ENCODE measurements at regions not wholly inside any gene's neighbourhood (a gene's known extent, or its start where the extent isn't known, plus 50 kb on each side); places are given as distances from the start of the nearest gene placed in this dataset.

- Histone ChIP-seq H3K4me1 (no peaks in the 10 kb centered on the region), H3K27ac (no peak overlapping the region), H3K9me3 (peaks cover 0 to 9% (median 0%) of the 10 kb centered on the region in 4 donors), H3K36me3 (no peaks in the 10 kb centered on the region), H3K27me3 (no peaks in the 10 kb centered on the region), H3K4me3 (no peak overlapping the region)
- WGBS, 2 donors: 92 to 93% methylated on average over 1 of the region's 1 CpG
- no peak for TF ChIP-seq CTCF (IDR thresholded peaks at IDR 0.05)
- TF ChIP-seq EP300 (IDR thresholded peaks at IDR 0.05): no peak
- no peak for TF ChIP-seq POLR2A (IDR thresholded peaks at IDR 0.05)
- no peak for TF ChIP-seq POLR2AphosphoS5 (IDR thresholded peaks at IDR 0.05)
- no peak for DNase-seq
- ATAC-seq (ENCODE audit: low FRiP score in 2 of 2): no peak
Observed at GRCh38 chr13:54449922-54450321, 1421.3 kb downstream of the OLFM4 start.

GRCh38 chr13:54484166-54484565 lies 1455.6 kb downstream of the OLFM4 start:
- Histone ChIP-seq H3K4me3 (no peak overlapping the region), H3K4me1 (no peaks in the 10 kb centered on the region), H3K36me3 (no peaks in the 10 kb centered on the region), H3K9me3 (no peaks in the 10 kb centered on the region), H3K27ac (no peak overlapping the region), H3K27me3 (no peaks in the 10 kb centered on the region)
- ATAC-seq (ENCODE audit: low FRiP score in 2 of 2) (no peak), DNase-seq (no peak)
- 74 to 89% methylated on average over 1 of the region's 1 CpG for WGBS, 2 donors
- TF ChIP-seq POLR2AphosphoS5 (IDR thresholded peaks at IDR 0.05): no peak
- no peak for TF ChIP-seq EP300 (IDR thresholded peaks at IDR 0.05)
- TF ChIP-seq CTCF (IDR thresholded peaks at IDR 0.05): no peak
- TF ChIP-seq POLR2A (IDR thresholded peaks at IDR 0.05): no peak

- no peaks in the 10 kb centered on the region for H3K36me3 ChIP-seq
- DNase-seq (no peak), ATAC-seq (ENCODE audit: low FRiP score in 2 of 2) (no peak)
- no peak overlapping the region for H3K27ac ChIP-seq
- no peaks in the 10 kb centered on the region for H3K9me3 ChIP-seq
- no peaks in the 10 kb centered on the region for H3K27me3 ChIP-seq
- TF ChIP-seq POLR2A (IDR thresholded peaks at IDR 0.05) (no peak), POLR2AphosphoS5 (IDR thresholded peaks at IDR 0.05) (no peak), CTCF (IDR thresholded peaks at IDR 0.05) (no peak), EP300 (IDR thresholded peaks at IDR 0.05) (no peak)
- WGBS, 2 donors: 75 to 85% methylated on average over 7 of the region's 7 CpGs
- H3K4me3 ChIP-seq: no peak overlapping the region
- no peaks in the 10 kb centered on the region for H3K4me1 ChIP-seq
Observed at GRCh38 chr13:54486421-54487166, 1458.0 kb downstream of the OLFM4 start.

- Histone ChIP-seq H3K9me3 (no peaks in the 10 kb centered on the region), H3K27ac (no peak overlapping the region), H3K4me1 (no peaks in the 10 kb centered on the region), H3K27me3 (no peaks in the 10 kb centered on the region), H3K4me3 (no peak overlapping the region), H3K36me3 (no peaks in the 10 kb centered on the region)
- ATAC-seq (ENCODE audit: low FRiP score in 2 of 2): no peak
- no peak for TF ChIP-seq POLR2A (IDR thresholded peaks at IDR 0.05)
- no peak for DNase-seq
- 85 to 92% methylated on average over 1 of the region's 1 CpG for WGBS, 2 donors
Observed at GRCh38 chr13:54489359-54489758, 1460.7 kb downstream of the OLFM4 start.

GRCh38 chr13:54492995-54493394 lies 1464.4 kb downstream of the OLFM4 start:
- no peaks in the 10 kb centered on the region for H3K4me1 ChIP-seq
- DNase-seq (no peak), ATAC-seq (ENCODE audit: low FRiP score in 2 of 2) (no peak)
- WGBS, 2 donors: 74 to 81% methylated on average over 3 of the region's 3 CpGs
- TF ChIP-seq POLR2A (IDR thresholded peaks at IDR 0.05) (no peak), CTCF (IDR thresholded peaks at IDR 0.05) (no peak), EP300 (IDR thresholded peaks at IDR 0.05) (no peak), POLR2AphosphoS5 (IDR thresholded peaks at IDR 0.05) (no peak)
- no peaks in the 10 kb centered on the region for H3K27me3 ChIP-seq
- H3K4me3 ChIP-seq: no peak overlapping the region
- H3K27ac ChIP-seq: no peak overlapping the region
- H3K9me3 ChIP-seq: no peaks in the 10 kb centered on the region
- no peaks in the 10 kb centered on the region for H3K36me3 ChIP-seq
